SK-N-SH treated with all-trans-retinoic acid at 6 μM for 48 hours (cell line): ENCODE measurements at regions not wholly inside any gene's neighbourhood (a gene's known extent, or its start where the extent isn't known, plus 50 kb on each side); places are given as distances from the start of the nearest gene placed in this dataset.

Experiments used
- ATAC-seq: fragments of 200-7000 bp; cut with Tn5 transposase; 3 replicates; pipeline ENCODE4 v1.9.1; 2020; ENCODE audit warnings: mild to moderate bottlenecking, moderate library complexity
- ARNTL ChIP-seq: fragments of 450-650 bp; formaldehyde crosslinking; IDR thresholded peaks from 2 replicates; pipeline ENCODE4 v1.5.0; 2020; ENCODE audit warnings: low read depth, mild to moderate bottlenecking, moderate library complexity, borderline replicate concordance
- BACH2 ChIP-seq: fragments of 250-450 bp; sonication (Bioruptor Pico); IDR thresholded peaks from 2 replicates; pipeline ENCODE4 v1.9.0; 2021; ENCODE audit warnings: mild to moderate bottlenecking, borderline replicate concordance
- CREB5 ChIP-seq: fragments of 250-450 bp; sonication (Bioruptor Pico); IDR thresholded peaks from 2 replicates; pipeline ENCODE4 v1.5.1; 2020; ENCODE audit warnings: low read depth, mild to moderate bottlenecking, moderate library complexity
- CSDC2 ChIP-seq: fragments of 250-450 bp; sonication (Bioruptor Pico); IDR thresholded peaks from 2 replicates; pipeline ENCODE4 v1.5.0; 2020; ENCODE audit warnings: mild to moderate bottlenecking, moderate library complexity
- CSRNP3 ChIP-seq: fragments of 250-450 bp; sonication (Bioruptor Pico); IDR thresholded peaks from 2 replicates; pipeline ENCODE4 v1.5.1; 2021; ENCODE audit warnings: mild to moderate bottlenecking, moderate library complexity
- ESRRG ChIP-seq: fragments of 250-450 bp; sonication (Bioruptor Pico); IDR thresholded peaks from 2 replicates; pipeline ENCODE4 v1.6.1; 2021; ENCODE audit warnings: mild to moderate bottlenecking
- ISL1 ChIP-seq: fragments of 250-450 bp; sonication (Bioruptor Pico); IDR thresholded peaks from 2 replicates; pipeline ENCODE4 v2.1.2; 2022; ENCODE audit warnings: mild to moderate bottlenecking, moderate library complexity
- PATZ1 ChIP-seq: fragments of 250-450 bp; sonication (Bioruptor Pico); IDR thresholded peaks from 2 replicates; pipeline ENCODE4 v1.8.0; 2020; ENCODE audit warnings: mild to moderate bottlenecking, moderate library complexity, borderline replicate concordance
- POU6F1 ChIP-seq: fragments of 250-450 bp; sonication (Bioruptor Pico); IDR thresholded peaks from 2 replicates; pipeline ENCODE4 v1.8.0; 2021; ENCODE audit warnings: low read depth, mild to moderate bottlenecking, moderate library complexity, borderline replicate concordance
- PPARA ChIP-seq: fragments of 250-450 bp; sonication (Bioruptor Pico); IDR thresholded peaks from 2 replicates; pipeline ENCODE4 v1.5.0; 2020; ENCODE audit warnings: mild to moderate bottlenecking, borderline replicate concordance
- RARB ChIP-seq: fragments of 250-450 bp; sonication (Bioruptor Pico); IDR thresholded peaks from 2 replicates; pipeline ENCODE4 v1.8.0; 2021; ENCODE audit warnings: mild to moderate bottlenecking, moderate library complexity
- SNAI2 ChIP-seq: fragments of 250-450 bp; sonication (Bioruptor Pico); IDR thresholded peaks from 2 replicates; pipeline ENCODE4 v1.5.0; 2020; ENCODE audit warnings: mild to moderate bottlenecking, moderate library complexity
- TCF4 ChIP-seq: fragments of 250-450 bp; sonication (Bioruptor Pico); IDR thresholded peaks from 2 replicates; pipeline ENCODE4 v1.8.0; 2021; ENCODE audit warnings: mild to moderate bottlenecking, moderate library complexity, borderline replicate concordance
- TOX ChIP-seq: fragments of 250-450 bp; sonication (Bioruptor Pico); IDR thresholded peaks from 2 replicates; pipeline ENCODE4 v1.8.0; 2021; ENCODE audit warnings: mild to moderate bottlenecking, moderate library complexity, borderline replicate concordance
- TSHZ2 ChIP-seq: fragments of 250-450 bp; sonication (Bioruptor Pico); IDR thresholded peaks from 2 replicates; pipeline ENCODE4 v1.5.0; 2020; ENCODE audit warnings: mild to moderate bottlenecking, moderate library complexity
- ZC3H10 ChIP-seq: fragments of 250-450 bp; sonication (Bioruptor Pico); IDR thresholded peaks from 2 replicates; pipeline ENCODE4 v1.5.1; 2021; ENCODE audit warnings: mild to moderate bottlenecking, moderate library complexity
- ZFP3 ChIP-seq: fragments of 250-450 bp; sonication (Bioruptor Pico); IDR thresholded peaks from 2 replicates; pipeline ENCODE4 v1.5.0; 2020; ENCODE audit warnings: mild to moderate bottlenecking, moderate library complexity
- ZFP30 ChIP-seq: fragments of 450-650 bp; formaldehyde crosslinking; IDR thresholded peaks from 2 replicates; pipeline ENCODE4 v1.5.0; 2022; ENCODE audit warnings: mild to moderate bottlenecking, moderate library complexity
- ZNF70 ChIP-seq: fragments of 450-650 bp; formaldehyde crosslinking; IDR thresholded peaks from 2 replicates; pipeline ENCODE4 v1.5.0; 2020; ENCODE audit warnings: mild to moderate bottlenecking, moderate library complexity
- ZNF8 ChIP-seq: fragments of 450-650 bp; formaldehyde crosslinking; IDR thresholded peaks from 2 replicates; pipeline ENCODE4 v1.5.0; 2020; ENCODE audit warnings: mild to moderate bottlenecking, moderate library complexity

- ATAC-seq = no peak
- no peak for TF ChIP-seq RARB (CRISPR knock-in tag)
- no peak for TF ChIP-seq ZFP3 (CRISPR knock-in tag)
- TF ChIP-seq ESRRG = no peak
- TF ChIP-seq CSDC2 = no peak
- no peak for TF ChIP-seq ARNTL (CRISPR knock-in tag)
- no peak for TF ChIP-seq SNAI2 (CRISPR knock-in tag)
- TF ChIP-seq TSHZ2 (CRISPR knock-in tag) = no peak
- no peak for TF ChIP-seq PATZ1
- TF ChIP-seq ZC3H10 (CRISPR knock-in tag) = no peak
- TF ChIP-seq TOX (CRISPR knock-in tag) = no peak
- TF ChIP-seq ZNF8 (CRISPR knock-in tag) = no peak
- no peak for TF ChIP-seq ZFP30 (CRISPR knock-in tag)
- TF ChIP-seq CREB5 (CRISPR knock-in tag) = no peak
- no peak for TF ChIP-seq POU6F1 (CRISPR knock-in tag)
- TF ChIP-seq TCF4 = no peak
- TF ChIP-seq PPARA (CRISPR knock-in tag) = no peak
- TF ChIP-seq, all 23 proteins: peak for 0
Observed at GRCh38 chr6:165894171-165894825, 231.3 kb upstream of the PDE10A start.

GRCh38 chr6:165893431-165893830 lies 230.4 kb upstream of the PDE10A start:
- TF ChIP-seq BACH2 (CRISPR knock-in tag) (no peak), ZFP3 (CRISPR knock-in tag) (no peak), ZNF8 (CRISPR knock-in tag) (no peak), TOX (CRISPR knock-in tag) (no peak), PPARA (CRISPR knock-in tag) (no peak), CREB5 (CRISPR knock-in tag) (no peak), CSRNP3 (CRISPR knock-in tag) (no peak)
- TF ChIP-seq, all 23 proteins: peak for 0
- ATAC-seq = no peak

- ATAC-seq = no peak
- no peak for TF ChIP-seq TCF4
- no peak for TF ChIP-seq ZNF70
- no peak for TF ChIP-seq ISL1 (CRISPR knock-in tag)
- TF ChIP-seq BACH2 (CRISPR knock-in tag) = no peak
- TF ChIP-seq, all 23 proteins: peak for 0
Observed at GRCh38 chr6:165891320-165891719, 228.3 kb upstream of the PDE10A start.
